Duodenal mucosa (tissue), 2 donors: ENCODE measurements at regions not wholly inside any gene's neighbourhood (a gene's known extent, or its start where the extent isn't known, plus 50 kb on each side); places are given as distances from the start of the nearest gene placed in this dataset.
"Not testable (repeated sequence)": the region's sequence is repeated elsewhere in the genome, so short reads cannot be mapped to it uniquely, and the experiment has no call there.

ENCODE experiments used
- H3K27ac ChIP-seq: one replicate; pipeline ENCODE4 v1.7.0; 2013; ENCODE audit warnings: low read depth, low read length
- H3K27me3 ChIP-seq, 2 donors: one replicate each; pipeline ENCODE4 v1.7.0; 2013; ENCODE audit warnings: low read length in 2 of 2, control low read depth in 1 of 2; ENCODE audit not compliant: insufficient read depth in 2 of 2, control insufficient read depth in 1 of 2
- H3K36me3 ChIP-seq, 2 donors: one replicate each; pipeline ENCODE4 v1.7.0; 2013; ENCODE audit warnings: low read length in 2 of 2, control low read depth in 1 of 2; ENCODE audit not compliant: insufficient read depth in 2 of 2, control insufficient read depth in 1 of 2
- H3K4me1 ChIP-seq, 2 donors: one replicate each; pipeline ENCODE4 v1.7.0; 2013; ENCODE audit warnings: low read length in 2 of 2, control low read depth in 1 of 2; ENCODE audit not compliant: insufficient read depth in 2 of 2, control insufficient read depth in 1 of 2
- H3K4me3 ChIP-seq, 2 donors: one replicate each; pipeline ENCODE4 v1.7.0; 2013; ENCODE audit warnings: low read length in 2 of 2, low read depth in 1 of 2
- H3K9ac ChIP-seq, 2 donors: one replicate each; pipeline ENCODE4 v1.7.0; 2013; ENCODE audit warnings: low read length in 2 of 2, low read depth in 1 of 2
- H3K9me3 ChIP-seq, 2 donors: one replicate each; pipeline ENCODE4 v1.7.0; 2013; ENCODE audit warnings: low read length in 2 of 2, control low read depth in 1 of 2; ENCODE audit not compliant: control insufficient read depth in 1 of 2

DNA sequence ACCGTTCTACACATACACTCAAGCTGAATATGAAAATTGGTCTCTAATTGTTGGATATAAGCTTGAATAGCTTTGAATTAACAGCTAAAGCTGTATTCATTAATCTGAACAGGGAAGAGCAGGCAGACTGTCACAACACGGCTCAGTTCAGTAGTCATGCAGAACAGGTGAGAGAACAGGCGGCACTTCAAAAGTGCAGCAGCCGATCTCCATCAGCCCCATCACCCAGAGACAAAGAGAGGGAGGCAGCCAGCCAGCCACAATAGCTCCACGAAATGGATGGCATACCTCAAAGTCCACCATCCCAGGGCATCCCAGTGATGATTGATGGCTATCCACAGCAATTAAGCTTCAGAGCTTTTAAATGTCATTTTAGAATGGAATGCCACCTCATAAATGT lies 419.2 kb downstream of the OLFM4 start:
- Histone ChIP-seq H3K27me3 (no peaks in the 10 kb centered on the region), H3K4me3 (no peak overlapping the region), H3K9me3 (peaks cover 0 to 9% of the 10 kb centered on the region in 2 donors), H3K27ac (no peak overlapping the region), H3K36me3 (no peaks in the 10 kb centered on the region), H3K4me1 (no peaks in the 10 kb centered on the region), H3K9ac (no peak overlapping the region)

DNA sequence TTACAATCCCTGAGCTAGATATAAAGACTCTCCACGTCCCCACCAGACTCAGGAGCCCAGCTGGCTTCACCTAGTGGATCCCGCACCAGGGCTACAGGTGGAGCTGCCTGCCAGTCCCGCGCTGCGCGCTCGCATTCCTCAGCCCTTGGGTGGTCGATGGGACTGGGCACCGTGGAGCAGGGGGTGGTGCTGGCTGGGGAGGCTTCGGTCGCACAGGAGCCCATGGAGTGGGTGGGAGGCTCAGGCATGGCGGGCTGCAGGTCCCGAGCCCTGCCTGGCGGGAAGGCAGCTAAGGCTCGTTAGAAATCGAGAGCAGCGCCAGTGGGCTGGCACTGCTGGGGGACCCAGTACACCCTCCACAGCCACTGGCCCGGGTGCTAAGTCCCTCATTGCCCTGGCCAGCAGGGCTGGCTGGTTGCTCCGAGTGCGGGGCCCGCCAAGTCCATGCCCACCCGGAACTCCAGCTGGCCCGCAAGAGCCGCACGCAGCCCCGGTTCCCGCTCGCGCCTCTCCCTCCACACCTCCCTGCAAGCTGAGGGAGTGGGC lies 423.7 kb downstream of the OLFM4 start:
- not testable (repeated sequence) for H3K36me3 ChIP-seq, H3K4me3 ChIP-seq, H3K27me3 ChIP-seq, H3K27ac ChIP-seq, H3K9ac ChIP-seq, H3K4me1 ChIP-seq
- H3K9me3 ChIP-seq = peaks cover 0 to 19% of the 10 kb centered on the region in 2 donors

- Histone ChIP-seq H3K27me3 (no peaks in the 10 kb centered on the region), H3K27ac (no peak overlapping the region)
These were observed 432.2 kb downstream of the OLFM4 start for GRCh38 chr13:53460796-53461195.

DNA sequence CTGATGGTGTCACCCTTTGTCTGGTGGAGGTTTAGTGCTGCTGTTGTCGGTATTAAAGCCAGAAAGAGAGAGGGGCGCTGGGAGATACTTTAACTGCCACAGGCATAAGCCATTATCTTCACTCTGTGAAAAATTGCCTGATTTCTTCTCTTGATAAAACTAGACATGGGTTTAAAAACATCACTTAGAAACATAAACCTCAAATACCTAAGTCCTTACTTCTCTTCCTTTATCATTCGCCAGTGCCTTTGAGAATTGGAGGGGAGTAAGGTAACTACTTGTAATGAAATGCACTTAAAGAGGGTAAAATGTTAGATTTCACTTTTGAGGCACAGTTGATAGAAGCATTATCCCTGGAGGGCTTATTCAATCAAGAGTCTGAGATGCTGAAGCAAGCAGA lies 434.5 kb downstream of the OLFM4 start:
- Histone ChIP-seq H3K9me3 (no peaks in the 10 kb centered on the region), H3K9ac (no peak overlapping the region), H3K27ac (no peak overlapping the region), H3K4me1 (no peaks in the 10 kb centered on the region), H3K27me3 (no peaks in the 10 kb centered on the region), H3K36me3 (no peaks in the 10 kb centered on the region), H3K4me3 (no peak overlapping the region)

More at GRCh38 chr13:53460796-53461195, 432.2 kb downstream of the OLFM4 start:
- H3K9me3 ChIP-seq = peaks cover 0 to 5% of the 10 kb centered on the region in 2 donors
- no peak overlapping the region for H3K9ac ChIP-seq
- H3K4me3 ChIP-seq = no peak overlapping the region
- H3K36me3 ChIP-seq = no peaks in the 10 kb centered on the region
- H3K4me1 ChIP-seq = no peaks in the 10 kb centered on the region

- Histone ChIP-seq H3K27me3 (no peaks in the 10 kb centered on the region), H3K9me3 (no peaks in the 10 kb centered on the region), H3K4me3 (no peak overlapping the region), H3K36me3 (no peaks in the 10 kb centered on the region), H3K27ac (no peak overlapping the region), H3K9ac (no peak overlapping the region), H3K4me1 (no peaks in the 10 kb centered on the region)
These were observed 438.0 kb downstream of the OLFM4 start for GRCh38 chr13:53466576-53466975.

- H3K4me3 ChIP-seq = no peak overlapping the region
- H3K9ac ChIP-seq = no peak overlapping the region
- no peaks in the 10 kb centered on the region for H3K27me3 ChIP-seq
- no peaks in the 10 kb centered on the region for H3K4me1 ChIP-seq
- H3K27ac ChIP-seq = no peak overlapping the region
- no peaks in the 10 kb centered on the region for H3K9me3 ChIP-seq
- H3K36me3 ChIP-seq = no peaks in the 10 kb centered on the region
These were observed 444.8 kb downstream of the OLFM4 start for GRCh38 chr13:53473397-53473796.

- H3K9ac ChIP-seq = no peak overlapping the region
- no peaks in the 10 kb centered on the region for H3K36me3 ChIP-seq
- no peaks in the 10 kb centered on the region for H3K9me3 ChIP-seq
- H3K27ac ChIP-seq = no peak overlapping the region
- H3K4me1 ChIP-seq = no peaks in the 10 kb centered on the region
- no peak overlapping the region for H3K4me3 ChIP-seq
- no peaks in the 10 kb centered on the region for H3K27me3 ChIP-seq
These were observed 446.3 kb downstream of the OLFM4 start for GRCh38 chr13:53474878-53475277.

- no peak overlapping the region for H3K9ac ChIP-seq
- H3K27ac ChIP-seq = no peak overlapping the region
- H3K4me1 ChIP-seq = no peaks in the 10 kb centered on the region
These were observed 462.1 kb downstream of the OLFM4 start for GRCh38 chr13:53490752-53491151.

GRCh38 chr13:53494406-53494805 lies 465.8 kb downstream of the OLFM4 start:
- no peak overlapping the region for H3K27ac ChIP-seq
- H3K36me3 ChIP-seq = no peaks in the 10 kb centered on the region
- H3K4me3 ChIP-seq = no peak overlapping the region
- H3K9me3 ChIP-seq = no peaks in the 10 kb centered on the region
- no peak overlapping the region for H3K9ac ChIP-seq
- no peaks in the 10 kb centered on the region for H3K27me3 ChIP-seq
- no peaks in the 10 kb centered on the region for H3K4me1 ChIP-seq

More at GRCh38 chr13:53490752-53491151, 462.1 kb downstream of the OLFM4 start:
- Histone ChIP-seq H3K9me3 (no peaks in the 10 kb centered on the region), H3K4me3 (no peak overlapping the region), H3K27me3 (no peaks in the 10 kb centered on the region), H3K36me3 (no peaks in the 10 kb centered on the region)

GRCh38 chr13:53499576-53500133 lies 471.0 kb downstream of the OLFM4 start:
- no peaks in the 10 kb centered on the region for H3K27me3 ChIP-seq
- H3K9me3 ChIP-seq = no peaks in the 10 kb centered on the region
- no peak overlapping the region for H3K9ac ChIP-seq

More at GRCh38 chr13:53499576-53500133, 471.0 kb downstream of the OLFM4 start:
- H3K27ac ChIP-seq = no peak overlapping the region
- H3K4me3 ChIP-seq = no peak overlapping the region
- no peaks in the 10 kb centered on the region for H3K4me1 ChIP-seq
- no peaks in the 10 kb centered on the region for H3K36me3 ChIP-seq
